GM23338 (cell line): ENCODE measurements at regions not wholly inside any gene's neighbourhood (a gene's known extent, or its start where the extent isn't known, plus 50 kb on each side); places are given as distances from the start of the nearest gene placed in this dataset.

Experiments
- ATAC-seq: fragments of 200-7000 bp; cut with Tn5 transposase; 3 replicates; pipeline ENCODE4 v1.9.1; 2020
- DNase-seq: peaks from one replicate; pipeline ENCODE4 v3.0.0-alpha.2; 2015; ENCODE audit warnings: low spot score
- H2AFZ ChIP-seq: fragments of 200-600 bp; sonication (generic); 2 replicates; pipeline ENCODE4 v1.8.0; 2016; ENCODE audit warnings: antibody characterized with exemption, mild to moderate bottlenecking, moderate library complexity
- H3F3A ChIP-seq: fragments of 200-600 bp; sonication (generic); replicated peaks from 2 replicates; pipeline ENCODE4 v1.8.0; 2017; ENCODE audit warnings: antibody characterized with exemption, mixed run types, low read depth
- H3K27ac ChIP-seq: fragments of 200-600 bp; sonication (generic); 2 replicates; pipeline ENCODE4 v1.6.1; 2016; ENCODE audit warnings: low read depth
- H3K27me3 ChIP-seq: fragments of 200-600 bp; sonication (generic); 2 replicates; pipeline ENCODE4 v1.8.0; 2016; ENCODE audit warnings: mild to moderate bottlenecking, mixed run types, moderate library complexity; ENCODE audit not compliant: insufficient read depth
- H3K36me3 ChIP-seq: fragments of 200-600 bp; sonication (generic); 2 replicates; pipeline ENCODE4 v1.8.0; 2016; ENCODE audit warnings: mild to moderate bottlenecking; ENCODE audit not compliant: insufficient read depth
- H3K4me1 ChIP-seq: fragments of 200-600 bp; sonication (generic); 2 replicates; pipeline ENCODE4 v1.8.0; 2016; ENCODE audit warnings: mild to moderate bottlenecking, moderate library complexity; ENCODE audit not compliant: insufficient read depth
- H3K4me2 ChIP-seq: fragments of 200-600 bp; sonication (generic); 2 replicates; pipeline ENCODE4 v1.7.1; 2017; ENCODE audit warnings: mixed run types
- H3K4me3 ChIP-seq: fragments of 200-600 bp; sonication (generic); 2 replicates; pipeline ENCODE4 v1.6.1; 2016; ENCODE audit warnings: mixed run types
- H3K79me2 ChIP-seq: fragments of 200-600 bp; sonication (generic); replicated peaks from 2 replicates; pipeline ENCODE4 v1.8.0; 2017; ENCODE audit warnings: mild to moderate bottlenecking; ENCODE audit not compliant: insufficient read depth
- H3K9me2 ChIP-seq: fragments of 200-600 bp; sonication (generic); 2 replicates; pipeline ENCODE4 v1.8.0; 2017; ENCODE audit not compliant: insufficient read depth
- H4K20me1 ChIP-seq: fragments of 200-600 bp; sonication (generic); replicated peaks from 2 replicates; pipeline ENCODE4 v1.8.0; 2017; ENCODE audit warnings: mild to moderate bottlenecking; ENCODE audit not compliant: insufficient read depth
- H3K27ac Mint-ChIP-seq: 2 replicates; pipeline ENCODE4 v1.8.0; 2020; ENCODE audit warnings: inconsistent platforms, mild to moderate bottlenecking, moderate library complexity, mixed read lengths
- H3K27me3 Mint-ChIP-seq: 3 replicates; pipeline ENCODE4 v1.8.0; 2022; ENCODE audit warnings: low read depth, mild to moderate bottlenecking, moderate library complexity, mixed read lengths, inconsistent platforms; ENCODE audit not compliant: insufficient read depth, poor library complexity
- H3K36me3 Mint-ChIP-seq: 3 replicates; pipeline ENCODE4 v1.8.0; 2021; ENCODE audit warnings: low read depth, mild to moderate bottlenecking, inconsistent platforms, moderate library complexity, mixed read lengths
- H3K4me1 Mint-ChIP-seq: 3 replicates; pipeline ENCODE4 v1.8.0; 2020; ENCODE audit warnings: mild to moderate bottlenecking, inconsistent platforms, mixed read lengths
- H3K4me3 Mint-ChIP-seq: 3 replicates; pipeline ENCODE4 v1.8.0; 2021; ENCODE audit warnings: moderate library complexity, mild to moderate bottlenecking, inconsistent platforms, mixed read lengths
- H3K9me3 Mint-ChIP-seq: 3 replicates; pipeline ENCODE4 v1.8.0; 2020; ENCODE audit warnings: moderate library complexity, mild to moderate bottlenecking, inconsistent platforms, mixed read lengths
- CREB1 ChIP-seq: fragments of 250-450 bp; sonication (Bioruptor Pico); IDR thresholded peaks from 2 replicates; pipeline ENCODE4 v1.5.0; 2020; ENCODE audit warnings: low read depth, mild to moderate bottlenecking, moderate library complexity
- CTCF ChIP-seq, 2 experiments: fragments of 200-600 bp in 1 of 2; sonication (generic) in 1 of 2; conservative IDR thresholded peaks; 2 replicates each; pipeline versions ENCODE4 v1.5.1 to v1.6.1; 2016 to 2017; ENCODE audit warnings: antibody characterized with exemption in 2 of 2, low read depth in 2 of 2, mild to moderate bottlenecking in 2 of 2, moderate library complexity in 1 of 2
- ETS1 ChIP-seq: IDR thresholded peaks from 2 replicates; pipeline ENCODE4 v1.6.1; 2016; ENCODE audit warnings: antibody characterized with exemption
- EZH2 ChIP-seq: fragments of 200-600 bp; sonication (generic); IDR thresholded peaks from one replicate; pipeline ENCODE4 v1.8.0; 2017; ENCODE audit warnings: antibody characterized with exemption, mild to moderate bottlenecking, low read depth; ENCODE audit not compliant: unreplicated experiment
- EZH2phosphoT487 ChIP-seq: fragments of 200-600 bp; sonication (generic); IDR thresholded peaks from one replicate; pipeline ENCODE4 v1.8.1; 2018; ENCODE audit warnings: antibody characterized with exemption; ENCODE audit not compliant: unreplicated experiment
- JUNB ChIP-seq: IDR thresholded peaks from one replicate; pipeline ENCODE4 v1.6.1; 2016; ENCODE audit warnings: antibody characterized with exemption; ENCODE audit not compliant: unreplicated experiment
- NANOG ChIP-seq: IDR thresholded peaks from 2 replicates; pipeline ENCODE4 v1.6.1; 2016; ENCODE audit warnings: antibody characterized with exemption, borderline replicate concordance
- POLR2AphosphoS5 ChIP-seq: IDR thresholded peaks from 2 replicates; pipeline ENCODE4 v1.6.1; 2016; ENCODE audit warnings: antibody characterized with exemption, low read depth
- REST ChIP-seq: IDR thresholded peaks from one replicate; pipeline ENCODE4 v1.6.1; 2018; ENCODE audit warnings: antibody characterized with exemption; ENCODE audit not compliant: unreplicated experiment
- STAT1 ChIP-seq: IDR thresholded peaks from one replicate; pipeline ENCODE4 v1.6.1; 2016; ENCODE audit warnings: antibody characterized with exemption; ENCODE audit not compliant: unreplicated experiment
- ZNF114 ChIP-seq: fragments of 250-450 bp; sonication (Bioruptor Pico); IDR thresholded peaks from 2 replicates; pipeline ENCODE4 v1.5.0; 2020; ENCODE audit warnings: mild to moderate bottlenecking, moderate library complexity
- ZNF331 ChIP-seq: fragments of 250-450 bp; sonication (Bioruptor Pico); IDR thresholded peaks from 2 replicates; pipeline ENCODE4 v1.5.0; 2020; ENCODE audit warnings: low read depth, mild to moderate bottlenecking, moderate library complexity

GRCh38 chr6:140275725-140276124 is 901.3 kb upstream of the CITED2 start:
- DNase-seq (no peak), ATAC-seq (no peak)
- Histone ChIP-seq H2AFZ (no peak overlapping the region), H3K79me2 (no peaks in the 10 kb centered on the region), H3K4me1 (no peaks in the 10 kb centered on the region; the same call in 1 of the 2 replicates), H3K4me3 (no peak overlapping the region), H3K4me2 (no peak overlapping the region), H3K27ac (no peak overlapping the region), H4K20me1 (no peaks in the 10 kb centered on the region), H3K27me3 (no peaks in the 10 kb centered on the region), H3K9me2 (no peaks in the 10 kb centered on the region), H3K36me3 (no peaks in the 10 kb centered on the region), H3F3A (no peaks in the 10 kb centered on the region)
- TF ChIP-seq EZH2 (no peak), REST (no peak), CTCF (conservative IDR thresholded peaks at IDR 0.05; ENCODE audit: low read depth in 2 of 2) (no peak), STAT1 (no peak), POLR2AphosphoS5 (no peak), CREB1 (CRISPR knock-in tag) (no peak), ETS1 (no peak), ZNF114 (CRISPR knock-in tag) (no peak)
- Mint-ChIP-seq H3K9me3 (no peaks in the 10 kb centered on the region), H3K27me3 (no peaks in the 10 kb centered on the region), H3K4me1 (no peaks in the 10 kb centered on the region; the same call in 1 of the 3 replicates), H3K27ac (no peak overlapping the region), H3K36me3 (no peaks in the 10 kb centered on the region), H3K4me3 (no peak overlapping the region)

GRCh38 chr6:140274548-140274947 is 900.1 kb upstream of the CITED2 start:
- no peak overlapping the region for H3K4me3 ChIP-seq
- H3K27me3 ChIP-seq: no peaks in the 10 kb centered on the region
- Mint-ChIP-seq H3K4me1 (no peaks in the 10 kb centered on the region; the same call in 1 of the 3 replicates), H3K36me3 (no peaks in the 10 kb centered on the region), H3K27me3 (peaks cover 2% of the 10 kb centered on the region), H3K9me3 (no peaks in the 10 kb centered on the region), H3K4me3 (no peak overlapping the region), H3K27ac (no peak overlapping the region)
- ATAC-seq (no peak), DNase-seq (no peak)
- H3K79me2 ChIP-seq: no peaks in the 10 kb centered on the region
- H3K36me3 ChIP-seq: no peaks in the 10 kb centered on the region
- H3K4me2 ChIP-seq: no peak overlapping the region
- H3K27ac ChIP-seq: no peak overlapping the region
- no peaks in the 10 kb centered on the region; the same call in 1 of the 2 replicates for H3K4me1 ChIP-seq
- H3F3A ChIP-seq: no peaks in the 10 kb centered on the region
- H3K9me2 ChIP-seq: no peaks in the 10 kb centered on the region
- no peaks in the 10 kb centered on the region for H4K20me1 ChIP-seq
- H2AFZ ChIP-seq: no peak overlapping the region
- TF ChIP-seq ZNF331 (CRISPR knock-in tag) (no peak), CREB1 (CRISPR knock-in tag) (no peak), CTCF (conservative IDR thresholded peaks at IDR 0.05; ENCODE audit: low read depth in 2 of 2) (no peak), STAT1 (no peak), EZH2 (no peak), EZH2phosphoT487 (no peak), NANOG (no peak), REST (no peak), POLR2AphosphoS5 (no peak), JUNB (no peak)
